ENCODE measurements at regions not wholly inside any gene's neighbourhood (a gene's known extent, or its start where the extent isn't known, plus 50 kb on each side); places are given as distances from the start of the nearest gene placed in this dataset.

GRCh38 chr4:136931781-136932180 is 600.5 kb downstream of the PCDH18 start:
- TF ChIP-seq POLR2A (IDR thresholded peaks at IDR 0.05), result no peak
- no peak for TF ChIP-seq CTCF (IDR thresholded peaks at IDR 0.05)
